ENCODE measurements at regions not wholly inside any gene's neighbourhood (a gene's known extent, or its start where the extent isn't known, plus 50 kb on each side); places are given as distances from the start of the nearest gene placed in this dataset.

DNA sequence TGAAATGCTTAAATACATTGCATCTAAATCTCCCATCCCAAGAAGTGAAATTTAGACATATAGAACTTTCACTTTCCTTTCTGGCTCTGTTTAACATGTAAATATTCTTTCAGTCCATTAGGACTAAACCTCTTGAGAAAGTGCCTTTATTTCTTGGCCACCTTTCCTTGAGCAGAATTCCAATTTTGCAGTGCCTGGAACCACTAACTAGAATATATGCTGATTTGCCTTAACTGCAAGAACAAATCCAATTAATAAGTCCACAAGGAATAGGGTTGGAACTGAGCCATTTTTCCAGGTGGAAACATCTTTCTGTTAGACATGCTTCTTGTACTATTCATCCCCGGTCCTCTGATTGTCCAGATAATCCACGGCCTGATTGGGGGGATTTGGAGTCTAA lies 478.0 kb downstream of the ENC1 start:
- no peak overlapping the region for H3K4me3 Mint-ChIP-seq
- DNase-seq (no peak), ATAC-seq (no peak)
- no peaks in the 10 kb centered on the region for H3K36me3 Mint-ChIP-seq
- Histone ChIP-seq H3K4me3 (ENCODE audit: low read length) (no peak overlapping the region), H3K9me3 (ENCODE audit: control insufficient read depth in 2 of 3, low read length in 3 of 3) (no peaks in the 10 kb centered on the region), H3K27ac (ENCODE audit: low read depth, low read length) (no peak overlapping the region), H3K27me3 (ENCODE audit: control insufficient read depth in 2 of 2, insufficient read depth in 2 of 2, low read length in 2 of 2) (no peaks in the 10 kb centered on the region), H3K4me1 (ENCODE audit: control insufficient read depth in 2 of 2, insufficient read depth in 2 of 2, low read length in 2 of 2) (no peaks in the 10 kb centered on the region), H3K36me3 (ENCODE audit: control insufficient read depth in 2 of 3, insufficient read depth in 3 of 3, low read length in 3 of 3) (no peaks in the 10 kb centered on the region)
- peaks cover 4 to 16% (median 10%) of the 10 kb centered on the region in 5 donors for H3K27me3 Mint-ChIP-seq
- CTCF ChIA-PET, result no interaction called here
- no peak overlapping the region for H3K27ac Mint-ChIP-seq
- POLR2A ChIA-PET, result no interaction called here
- intact Hi-C loops (cut with micrococcal nuclease), result no loop called here
- no peaks in the 10 kb centered on the region for H3K4me1 Mint-ChIP-seq
- H3K9me3 Mint-ChIP-seq, result no peaks in the 10 kb centered on the region

DNA sequence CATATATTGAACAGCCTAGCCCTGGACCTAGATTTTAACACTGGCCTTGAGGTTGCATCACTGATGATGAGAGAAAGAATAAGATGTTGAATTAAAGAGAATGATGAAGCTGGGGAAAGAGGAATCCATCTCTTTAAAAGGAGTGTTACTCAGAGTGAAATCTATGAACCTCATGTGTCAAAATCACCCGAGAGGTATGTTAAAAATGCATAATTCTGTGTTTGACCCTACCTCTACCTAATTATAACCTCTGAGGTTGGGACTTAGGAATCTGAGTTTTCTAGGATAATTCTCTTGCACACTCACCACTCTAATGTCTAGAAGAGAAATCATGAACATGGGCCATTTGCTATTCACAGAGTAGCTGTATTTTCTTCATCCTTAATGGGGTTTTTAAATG lies 479.4 kb downstream of the ENC1 start:
- no peak for DNase-seq
- H3K9me3 ChIP-seq (ENCODE audit: control insufficient read depth in 2 of 3, low read length in 3 of 3), result no peaks in the 10 kb centered on the region
- no peaks in the 10 kb centered on the region for H3K9me3 Mint-ChIP-seq
- no peak overlapping the region for H3K27ac ChIP-seq (ENCODE audit: low read depth, low read length)
- intact Hi-C loops (cut with micrococcal nuclease), result no loop called here
- H3K27me3 ChIP-seq (ENCODE audit: control insufficient read depth in 2 of 2, insufficient read depth in 2 of 2, low read length in 2 of 2), result no peaks in the 10 kb centered on the region
- H3K4me3 Mint-ChIP-seq, result no peak overlapping the region
- no peaks in the 10 kb centered on the region for H3K4me1 Mint-ChIP-seq
- ChIA-PET CTCF (no interaction called here), POLR2A (no interaction called here)
- no peaks in the 10 kb centered on the region for H3K4me1 ChIP-seq (ENCODE audit: control insufficient read depth in 2 of 2, insufficient read depth in 2 of 2, low read length in 2 of 2)
- H3K36me3 ChIP-seq (ENCODE audit: control insufficient read depth in 2 of 3, insufficient read depth in 3 of 3, low read length in 3 of 3), result no peaks in the 10 kb centered on the region
- no peak for ATAC-seq
- no peak overlapping the region for H3K27ac Mint-ChIP-seq
- H3K4me3 ChIP-seq (ENCODE audit: low read length), result no peak overlapping the region
- no peaks in the 10 kb centered on the region for H3K36me3 Mint-ChIP-seq
- peaks cover 1 to 16% (median 10%) of the 10 kb centered on the region in 5 donors for H3K27me3 Mint-ChIP-seq

DNA sequence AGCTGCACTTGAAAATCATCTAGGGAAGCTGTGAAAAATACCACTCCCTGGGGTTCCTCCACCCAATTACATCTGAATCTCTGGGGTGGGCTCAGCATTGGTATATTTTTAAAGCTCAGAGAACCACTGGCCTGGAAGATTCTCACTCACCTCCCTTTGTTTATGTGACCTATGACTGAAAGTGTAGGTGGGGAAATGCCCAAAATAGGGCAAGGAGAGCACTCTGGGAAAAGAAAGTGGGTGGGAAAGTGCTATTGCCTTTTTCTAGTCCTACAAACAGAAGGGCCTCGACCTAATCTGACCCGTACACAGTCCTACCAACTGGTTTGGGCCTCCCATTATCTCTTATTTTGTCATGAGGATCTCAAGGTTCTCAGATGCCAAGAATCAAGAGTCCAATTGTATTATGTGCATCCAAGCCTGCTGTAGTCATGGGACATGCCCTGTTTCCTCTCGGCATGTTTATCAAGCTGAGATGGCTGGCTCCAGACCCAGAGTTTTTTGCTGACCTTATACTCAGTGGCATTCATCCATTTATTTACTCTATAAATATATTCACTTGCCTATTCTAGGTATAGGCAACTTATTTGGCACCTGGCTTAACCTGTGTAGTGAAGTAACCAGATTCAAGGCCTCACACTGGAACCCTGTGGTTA lies 483.7 kb downstream of the ENC1 start:
- Mint-ChIP-seq H3K9me3 (no peaks in the 10 kb centered on the region), H3K27ac (no peak overlapping the region), H3K36me3 (no peaks in the 10 kb centered on the region), H3K4me3 (no peak overlapping the region), H3K4me1 (no peaks in the 10 kb centered on the region), H3K27me3 (peaks cover 9 to 24% (median 14%) of the 10 kb centered on the region in 5 donors)
- ChIA-PET POLR2A (no interaction called here), CTCF (no interaction called here)
- DNase-seq (no peak), ATAC-seq (no peak)
- Histone ChIP-seq H3K36me3 (ENCODE audit: control insufficient read depth in 2 of 3, insufficient read depth in 3 of 3, low read length in 3 of 3) (no peaks in the 10 kb centered on the region), H3K27ac (ENCODE audit: low read depth, low read length) (no peak overlapping the region), H3K4me1 (ENCODE audit: control insufficient read depth in 2 of 2, insufficient read depth in 2 of 2, low read length in 2 of 2) (no peaks in the 10 kb centered on the region), H3K4me3 (ENCODE audit: low read length) (no peak overlapping the region), H3K9me3 (ENCODE audit: control insufficient read depth in 2 of 3, low read length in 3 of 3) (no peaks in the 10 kb centered on the region), H3K27me3 (ENCODE audit: control insufficient read depth in 2 of 2, insufficient read depth in 2 of 2, low read length in 2 of 2) (no peaks in the 10 kb centered on the region)
- intact Hi-C loops (cut with micrococcal nuclease), result no loop called here

DNA sequence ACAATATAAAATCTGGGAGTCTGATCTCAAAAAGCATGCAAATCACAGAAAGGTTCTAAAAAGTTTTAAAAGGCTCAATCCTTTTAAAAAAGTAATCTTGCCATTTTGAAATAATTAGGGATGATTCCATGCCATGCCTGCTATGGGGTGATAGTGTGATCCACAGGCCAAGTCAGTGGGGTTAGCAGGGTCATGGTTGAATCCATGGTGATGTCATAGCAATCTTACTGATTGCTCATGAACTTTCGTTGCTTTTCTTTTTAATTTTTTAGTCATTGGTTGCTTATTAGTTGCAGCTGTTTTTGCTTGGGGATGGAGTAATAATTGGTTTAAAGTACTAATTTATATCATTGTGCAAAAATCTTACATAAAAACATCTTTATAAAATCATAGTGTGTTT lies 485.0 kb downstream of the ENC1 start:
- Mint-ChIP-seq H3K4me3 (no peak overlapping the region), H3K4me1 (no peaks in the 10 kb centered on the region), H3K36me3 (no peaks in the 10 kb centered on the region), H3K9me3 (no peaks in the 10 kb centered on the region), H3K27me3 (peaks cover 10 to 31% (median 14%) of the 10 kb centered on the region in 5 donors), H3K27ac (no peak overlapping the region)
- H3K9me3 ChIP-seq (ENCODE audit: control insufficient read depth in 2 of 3, low read length in 3 of 3), result no peaks in the 10 kb centered on the region
- POLR2A ChIA-PET, result no interaction called here
- no peak overlapping the region for H3K4me3 ChIP-seq (ENCODE audit: low read length)
- H3K36me3 ChIP-seq (ENCODE audit: control insufficient read depth in 2 of 3, insufficient read depth in 3 of 3, low read length in 3 of 3), result no peaks in the 10 kb centered on the region
- CTCF ChIA-PET, result no interaction called here
- H3K4me1 ChIP-seq (ENCODE audit: control insufficient read depth in 2 of 2, insufficient read depth in 2 of 2, low read length in 2 of 2), result no peaks in the 10 kb centered on the region
- DNase-seq, result no peak
- no peaks in the 10 kb centered on the region for H3K27me3 ChIP-seq (ENCODE audit: control insufficient read depth in 2 of 2, insufficient read depth in 2 of 2, low read length in 2 of 2)
- no peak for ATAC-seq
- H3K27ac ChIP-seq (ENCODE audit: low read depth, low read length), result no peak overlapping the region
- intact Hi-C loops (cut with micrococcal nuclease), result no loop called here

DNA sequence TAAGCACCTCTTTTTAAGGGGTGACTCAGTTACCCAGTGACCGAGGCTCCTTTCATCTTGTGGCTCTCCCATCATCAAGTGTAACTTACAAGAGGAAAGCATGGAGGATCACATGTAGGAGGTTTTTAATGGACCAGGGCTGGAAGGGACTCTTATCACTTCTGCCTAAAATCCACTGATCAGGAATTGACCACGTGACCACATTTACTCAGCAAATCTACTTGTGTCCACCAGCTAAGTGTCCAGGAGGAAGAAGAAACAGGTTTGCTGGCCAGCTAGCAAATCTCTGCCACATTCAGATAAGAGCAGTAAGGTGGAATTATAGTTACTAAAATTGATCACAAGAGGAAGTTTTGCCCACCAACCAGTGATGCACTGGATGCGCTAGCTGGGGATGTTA lies 486.0 kb downstream of the ENC1 start:
- intact Hi-C loops (cut with micrococcal nuclease), result no loop called here
- H3K36me3 Mint-ChIP-seq, result no peaks in the 10 kb centered on the region
- no peak overlapping the region for H3K27ac ChIP-seq (ENCODE audit: low read depth, low read length)
- POLR2A ChIA-PET, result no interaction called here
- H3K9me3 ChIP-seq (ENCODE audit: control insufficient read depth in 2 of 3, low read length in 3 of 3), result no peaks in the 10 kb centered on the region
- DNase-seq, result no peak
- no peak overlapping the region for H3K27ac Mint-ChIP-seq
- no peaks in the 10 kb centered on the region for H3K36me3 ChIP-seq (ENCODE audit: control insufficient read depth in 2 of 3, insufficient read depth in 3 of 3, low read length in 3 of 3)
- CTCF ChIA-PET, result no interaction called here
- ATAC-seq, result no peak
- no peaks in the 10 kb centered on the region for H3K4me1 ChIP-seq (ENCODE audit: control insufficient read depth in 2 of 2, insufficient read depth in 2 of 2, low read length in 2 of 2)
- no peak overlapping the region for H3K4me3 ChIP-seq (ENCODE audit: low read length)
- no peak overlapping the region for H3K4me3 Mint-ChIP-seq
- H3K27me3 ChIP-seq (ENCODE audit: control insufficient read depth in 2 of 2, insufficient read depth in 2 of 2, low read length in 2 of 2), result no peaks in the 10 kb centered on the region
- H3K9me3 Mint-ChIP-seq, result peaks cover 0 to 3% (median 0%) of the 10 kb centered on the region in 11 donors
- H3K27me3 Mint-ChIP-seq, result peaks cover 10 to 36% (median 11%) of the 10 kb centered on the region in 5 donors
- no peaks in the 10 kb centered on the region for H3K4me1 Mint-ChIP-seq

DNA sequence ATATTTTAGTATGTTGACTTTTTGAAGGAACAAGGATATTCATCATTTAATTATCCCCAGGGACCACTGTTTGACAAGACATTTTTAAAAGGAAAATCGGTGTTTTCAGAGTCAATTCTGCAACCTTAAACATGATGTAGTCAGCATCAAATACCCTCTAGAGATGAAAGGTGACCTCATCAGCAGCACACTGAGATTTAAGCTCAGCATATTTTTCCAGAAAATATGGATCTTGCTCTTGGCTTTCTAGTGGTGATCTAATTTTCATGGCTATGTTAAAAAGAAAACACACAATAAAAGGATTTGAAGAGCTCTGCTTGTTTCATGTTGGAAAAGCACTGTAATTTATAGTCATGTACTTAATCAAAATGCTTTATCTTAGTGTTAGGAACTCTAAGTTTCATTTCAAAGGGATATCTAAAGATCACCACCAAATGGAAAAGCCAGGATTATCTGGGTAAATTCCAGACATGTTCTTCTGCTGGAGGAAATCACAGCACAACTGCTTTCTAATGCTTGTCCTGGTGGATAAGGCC lies 487.2 kb downstream of the ENC1 start:
- peaks cover 4 to 31% (median 10%) of the 10 kb centered on the region in 5 donors for H3K27me3 Mint-ChIP-seq
- H3K4me3 Mint-ChIP-seq, result no peak overlapping the region
- H3K9me3 Mint-ChIP-seq, result peaks cover 0 to 3% (median 0%) of the 10 kb centered on the region in 11 donors
- no peak overlapping the region for H3K27ac Mint-ChIP-seq
- H3K36me3 ChIP-seq (ENCODE audit: control insufficient read depth in 2 of 3, insufficient read depth in 3 of 3, low read length in 3 of 3), result no peaks in the 10 kb centered on the region
- CTCF ChIA-PET, result no interaction called here
- intact Hi-C loops (cut with micrococcal nuclease), result no loop called here
- H3K4me1 ChIP-seq (ENCODE audit: control insufficient read depth in 2 of 2, insufficient read depth in 2 of 2, low read length in 2 of 2), result no peaks in the 10 kb centered on the region
- H3K27me3 ChIP-seq (ENCODE audit: control insufficient read depth in 2 of 2, insufficient read depth in 2 of 2, low read length in 2 of 2), result no peaks in the 10 kb centered on the region
- H3K36me3 Mint-ChIP-seq, result no peaks in the 10 kb centered on the region
- POLR2A ChIA-PET, result no interaction called here
- DNase-seq (no peak), ATAC-seq (no peak)
- H3K4me3 ChIP-seq (ENCODE audit: low read length), result no peak overlapping the region
- H3K27ac ChIP-seq (ENCODE audit: low read depth, low read length), result no peak overlapping the region
- no peaks in the 10 kb centered on the region for H3K9me3 ChIP-seq (ENCODE audit: control insufficient read depth in 2 of 3, low read length in 3 of 3)
- H3K4me1 Mint-ChIP-seq, result no peaks in the 10 kb centered on the region

DNA sequence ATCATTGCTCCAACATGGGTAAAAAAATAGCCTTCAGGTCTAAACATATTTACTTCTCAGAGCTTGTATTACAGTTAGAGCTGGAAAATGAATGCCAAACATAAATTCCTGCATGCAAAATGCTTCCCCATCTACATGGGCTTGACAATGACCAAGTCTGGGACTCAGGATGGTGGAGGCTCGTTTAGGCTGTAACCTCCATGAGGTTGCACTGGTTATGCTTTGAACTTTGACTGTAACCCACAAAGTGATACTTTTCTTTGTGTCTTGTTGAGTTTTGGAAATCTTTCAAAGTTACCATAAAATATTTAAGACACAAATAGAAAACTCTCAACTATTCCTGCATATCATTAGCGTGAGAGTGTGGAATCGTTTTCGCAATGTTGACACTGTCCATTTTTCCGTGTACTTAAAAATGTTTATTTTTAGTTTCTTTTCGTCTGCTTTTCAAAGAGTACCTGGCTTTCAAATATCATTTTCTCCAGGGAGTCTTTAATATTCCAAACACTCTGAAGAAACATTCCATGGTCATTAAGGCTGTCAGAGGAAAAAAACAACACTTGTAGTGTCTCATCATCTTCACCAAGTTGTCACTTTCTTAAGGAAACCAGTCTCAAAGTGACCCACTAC lies 487.8 kb downstream of the ENC1 start:
- Histone ChIP-seq H3K27me3 (ENCODE audit: control insufficient read depth in 2 of 2, insufficient read depth in 2 of 2, low read length in 2 of 2) (no peaks in the 10 kb centered on the region), H3K27ac (ENCODE audit: low read depth, low read length) (no peak overlapping the region), H3K4me1 (ENCODE audit: control insufficient read depth in 2 of 2, insufficient read depth in 2 of 2, low read length in 2 of 2) (no peaks in the 10 kb centered on the region), H3K36me3 (ENCODE audit: control insufficient read depth in 2 of 3, insufficient read depth in 3 of 3, low read length in 3 of 3) (no peaks in the 10 kb centered on the region), H3K4me3 (ENCODE audit: low read length) (no peak overlapping the region), H3K9me3 (ENCODE audit: control insufficient read depth in 2 of 3, low read length in 3 of 3) (no peaks in the 10 kb centered on the region)
- ChIA-PET POLR2A (no interaction called here), CTCF (no interaction called here)
- H3K4me3 Mint-ChIP-seq, result no peak overlapping the region
- no peak for DNase-seq
- H3K27ac Mint-ChIP-seq, result no peak overlapping the region
- intact Hi-C loops (cut with micrococcal nuclease), result no loop called here
- H3K27me3 Mint-ChIP-seq, result peaks cover 0 to 27% (median 11%) of the 10 kb centered on the region in 5 donors
- no peaks in the 10 kb centered on the region for H3K4me1 Mint-ChIP-seq
- no peak for ATAC-seq
- H3K36me3 Mint-ChIP-seq, result no peaks in the 10 kb centered on the region
- peaks cover 0 to 3% (median 0%) of the 10 kb centered on the region in 11 donors for H3K9me3 Mint-ChIP-seq
